MM.1S (cell line): ENCODE measurements at regions not wholly inside any gene's neighbourhood (a gene's known extent, or its start where the extent isn't known, plus 50 kb on each side); places are given as distances from the start of the nearest gene placed in this dataset.

Experiments
- DNase-seq: peaks from one replicate; pipeline ENCODE4 v3.0.0-alpha.2; 2015
- H2AFZ ChIP-seq: fragments of 300-600 bp; sonication (generic); 2 replicates; pipeline ENCODE4 v1.6.0; 2016; ENCODE audit warnings: antibody characterized with exemption, low read length
- H3F3A ChIP-seq: fragments of 300-600 bp; sonication (generic); 2 replicates; pipeline ENCODE4 v1.6.1; 2016; ENCODE audit warnings: mild to moderate bottlenecking, antibody characterized with exemption, low read length, moderate library complexity, mixed read lengths; ENCODE audit not compliant: insufficient read depth
- H3K27ac ChIP-seq: fragments of 300-600 bp; sonication (generic); 2 replicates; pipeline ENCODE4 v1.5.1; 2016; ENCODE audit warnings: mild to moderate bottlenecking, low read length
- H3K27me3 ChIP-seq: fragments of 300-600 bp; sonication (generic); replicated peaks from 2 replicates; pipeline ENCODE4 v1.6.0; 2016; ENCODE audit warnings: low read length; ENCODE audit not compliant: insufficient read depth
- H3K36me3 ChIP-seq: fragments of 300-600 bp; sonication (generic); replicated peaks from 2 replicates; pipeline ENCODE4 v1.6.1; 2016; ENCODE audit warnings: mild to moderate bottlenecking, low read length, mixed read lengths; ENCODE audit not compliant: insufficient read depth
- H3K4me1 ChIP-seq: fragments of 300-600 bp; sonication (generic); 2 replicates; pipeline ENCODE4 v1.6.1; 2016; ENCODE audit warnings: low read length, mixed read lengths
- H3K4me2 ChIP-seq: fragments of 300-600 bp; sonication (generic); 2 replicates; pipeline ENCODE4 v1.6.0; 2016; ENCODE audit warnings: low read depth, low read length
- H3K4me3 ChIP-seq: fragments of 300-600 bp; sonication (generic); 2 replicates; pipeline ENCODE4 v1.5.1; 2016; ENCODE audit warnings: low read length, mixed read lengths
- H3K79me2 ChIP-seq: fragments of 300-600 bp; sonication (generic); 2 replicates; pipeline ENCODE4 v1.6.1; 2016; ENCODE audit warnings: mixed run types, low read length, mixed read lengths
- H3K9ac ChIP-seq: fragments of 300-600 bp; sonication (generic); 2 replicates; pipeline ENCODE4 v1.6.1; 2016; ENCODE audit warnings: low read length, mixed read lengths
- H3K9me2 ChIP-seq: fragments of 300-600 bp; sonication (generic); replicated peaks from 2 replicates; pipeline ENCODE4 v1.6.1; 2016; ENCODE audit warnings: mild to moderate bottlenecking, low read length, mixed read lengths; ENCODE audit not compliant: insufficient read depth
- H3K9me3 ChIP-seq: fragments of 300-600 bp; sonication (generic); replicated peaks from 2 replicates; pipeline ENCODE4 v1.6.1; 2016; ENCODE audit warnings: mild to moderate bottlenecking, low read length, mixed read lengths; ENCODE audit not compliant: insufficient read depth
- H4K20me1 ChIP-seq: fragments of 300-600 bp; sonication (generic); 2 replicates; pipeline ENCODE4 v1.6.1; 2016; ENCODE audit warnings: mild to moderate bottlenecking, low read length, moderate library complexity, mixed read lengths; ENCODE audit not compliant: insufficient read depth
- CTCF ChIP-seq: fragments of 300-600 bp; sonication (generic); IDR thresholded peaks from 2 replicates; pipeline ENCODE4 v1.5.1; 2016; ENCODE audit warnings: antibody characterized with exemption, low read length, mixed read lengths
- EZH2 ChIP-seq: fragments of 300-600 bp; sonication (generic); optimal IDR thresholded peaks from 2 replicates; pipeline ENCODE3; 2017; ENCODE audit warnings: low read depth, mild to moderate bottlenecking, antibody characterized with exemption, low read length, mixed read lengths
- EZH2phosphoT487 ChIP-seq: fragments of 300-600 bp; sonication (generic); IDR thresholded peaks from 2 replicates; pipeline ENCODE4 v1.6.1; 2018; ENCODE audit warnings: antibody characterized with exemption, low read length

- Histone ChIP-seq H4K20me1 (no peaks in the 10 kb centered on the region), H2AFZ (no peak overlapping the region), H3K9ac (no peak overlapping the region), H3K4me1 (no peaks in the 10 kb centered on the region), H3F3A (no peaks in the 10 kb centered on the region), H3K4me2 (no peak overlapping the region), H3K36me3 (no peaks in the 10 kb centered on the region), H3K27ac (no peak overlapping the region), H3K9me2 (no peaks in the 10 kb centered on the region), H3K9me3 (no peaks in the 10 kb centered on the region), H3K79me2 (no peaks in the 10 kb centered on the region), H3K4me3 (no peak overlapping the region), H3K27me3 (no peaks in the 10 kb centered on the region)
- DNase-seq: no peak
- no peak for TF ChIP-seq EZH2
- no peak for TF ChIP-seq CTCF
- TF ChIP-seq EZH2phosphoT487: no peak
Measured at GRCh38 chr7:91323626-91324158, 59.5 kb downstream of the FZD1 start.

GRCh38 chr7:91324663-91325062 is 60.4 kb downstream of the FZD1 start:
- no peak for DNase-seq
- Histone ChIP-seq H2AFZ (no peak overlapping the region), H3K4me3 (no peak overlapping the region), H3K79me2 (no peaks in the 10 kb centered on the region), H3K9ac (no peak overlapping the region), H3K36me3 (no peaks in the 10 kb centered on the region), H4K20me1 (no peaks in the 10 kb centered on the region), H3K9me3 (no peaks in the 10 kb centered on the region), H3K4me1 (no peaks in the 10 kb centered on the region), H3F3A (no peaks in the 10 kb centered on the region), H3K27me3 (no peaks in the 10 kb centered on the region), H3K9me2 (no peaks in the 10 kb centered on the region), H3K4me2 (no peak overlapping the region), H3K27ac (no peak overlapping the region)
- no peak for TF ChIP-seq EZH2phosphoT487
- TF ChIP-seq EZH2: no peak

- no peaks in the 10 kb centered on the region for H3K4me1 ChIP-seq
- H3K79me2 ChIP-seq: no peaks in the 10 kb centered on the region
- H3K36me3 ChIP-seq: no peaks in the 10 kb centered on the region
- H2AFZ ChIP-seq: no peak overlapping the region
- H3K9me2 ChIP-seq: no peaks in the 10 kb centered on the region
- H3K27me3 ChIP-seq: no peaks in the 10 kb centered on the region
- H3K4me2 ChIP-seq: no peak overlapping the region
- H4K20me1 ChIP-seq: no peaks in the 10 kb centered on the region
- no peak overlapping the region for H3K9ac ChIP-seq
- no peak overlapping the region for H3K27ac ChIP-seq
- H3K4me3 ChIP-seq: no peak overlapping the region
- TF ChIP-seq CTCF (no peak), EZH2 (no peak), EZH2phosphoT487 (no peak)
- H3K9me3 ChIP-seq: no peaks in the 10 kb centered on the region
- DNase-seq: no peak
- H3F3A ChIP-seq: no peaks in the 10 kb centered on the region
Measured at GRCh38 chr7:91325726-91326125, 61.5 kb downstream of the FZD1 start.

- Histone ChIP-seq H3K79me2 (no peaks in the 10 kb centered on the region), H3K9ac (no peak overlapping the region), H3K4me3 (no peak overlapping the region), H3K9me2 (no peaks in the 10 kb centered on the region), H3K4me2 (no peak overlapping the region), H3K36me3 (no peaks in the 10 kb centered on the region), H4K20me1 (no peaks in the 10 kb centered on the region), H3K9me3 (no peaks in the 10 kb centered on the region), H3K4me1 (no peaks in the 10 kb centered on the region), H3K27ac (no peak overlapping the region), H2AFZ (no peak overlapping the region), H3F3A (no peaks in the 10 kb centered on the region), H3K27me3 (no peaks in the 10 kb centered on the region)
- TF ChIP-seq EZH2phosphoT487 (no peak), EZH2 (no peak), CTCF (no peak)
- DNase-seq: no peak
Measured at GRCh38 chr7:91326516-91327199, 62.4 kb downstream of the FZD1 start.
